AG04449 (cell line): ENCODE measurements at regions not wholly inside any gene's neighbourhood (a gene's known extent, or its start where the extent isn't known, plus 50 kb on each side); places are given as distances from the start of the nearest gene placed in this dataset.

Source experiments
- CTCF ChIA-PET: fragments of 350-600 bp; formaldehyde crosslinking; extraction: SDS; loops from one replicate; lab custom pipeline; 2021; ENCODE audit warnings: antibody characterized with exemption; lab: Yijun Ruan, JAX
- POLR2A ChIA-PET: fragments of 400-600, 350-600 bp; formaldehyde crosslinking; extraction: SDS; loops from one replicate; lab custom pipeline; 2020; ENCODE audit warnings: antibody characterized with exemption, inconsistent platforms; lab: Yijun Ruan, JAX
- DNase-seq: peaks from one replicate; pipeline ENCODE4 v3.0.0-alpha.2; 2010; ENCODE audit warnings: low read depth, low spot score
- H3K4me3 ChIP-seq: 2 replicates; pipeline ENCODE4 v1.5.1; 2011; ENCODE audit warnings: low read depth, mild to moderate bottlenecking, control low read depth, low read length
- TF ChIP-seq, protein P1 (sequence below): IDR thresholded peaks from one replicate; pipeline ENCODE4 v1.5.1; 2011; ENCODE audit warnings: mild to moderate bottlenecking, moderate library complexity, low read length, control low read depth, inconsistent platforms; ENCODE audit not compliant: insufficient read depth; ENCODE audit errors: missing control alignments

DNA sequence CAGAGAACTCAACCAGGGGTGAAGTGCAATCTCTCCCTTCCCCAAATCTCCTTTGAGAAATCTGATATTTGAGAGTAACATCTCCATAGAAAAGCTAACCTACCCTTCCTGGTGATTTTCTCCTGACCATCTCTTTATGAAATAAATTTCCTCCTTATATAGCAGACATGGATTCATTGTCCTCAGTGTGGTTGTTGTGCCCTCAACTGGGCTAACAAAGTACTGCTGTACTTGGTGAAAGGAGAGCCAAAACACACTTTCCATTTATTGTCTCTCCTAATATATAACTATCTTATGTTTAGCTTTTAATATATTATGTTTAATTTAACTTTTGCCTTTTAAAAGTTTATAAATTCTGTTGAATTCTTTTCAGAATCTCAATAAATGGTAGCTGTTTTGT is 65.1 kb upstream of the SLCO1B1 start:
- TF ChIP-seq, protein P1, sequence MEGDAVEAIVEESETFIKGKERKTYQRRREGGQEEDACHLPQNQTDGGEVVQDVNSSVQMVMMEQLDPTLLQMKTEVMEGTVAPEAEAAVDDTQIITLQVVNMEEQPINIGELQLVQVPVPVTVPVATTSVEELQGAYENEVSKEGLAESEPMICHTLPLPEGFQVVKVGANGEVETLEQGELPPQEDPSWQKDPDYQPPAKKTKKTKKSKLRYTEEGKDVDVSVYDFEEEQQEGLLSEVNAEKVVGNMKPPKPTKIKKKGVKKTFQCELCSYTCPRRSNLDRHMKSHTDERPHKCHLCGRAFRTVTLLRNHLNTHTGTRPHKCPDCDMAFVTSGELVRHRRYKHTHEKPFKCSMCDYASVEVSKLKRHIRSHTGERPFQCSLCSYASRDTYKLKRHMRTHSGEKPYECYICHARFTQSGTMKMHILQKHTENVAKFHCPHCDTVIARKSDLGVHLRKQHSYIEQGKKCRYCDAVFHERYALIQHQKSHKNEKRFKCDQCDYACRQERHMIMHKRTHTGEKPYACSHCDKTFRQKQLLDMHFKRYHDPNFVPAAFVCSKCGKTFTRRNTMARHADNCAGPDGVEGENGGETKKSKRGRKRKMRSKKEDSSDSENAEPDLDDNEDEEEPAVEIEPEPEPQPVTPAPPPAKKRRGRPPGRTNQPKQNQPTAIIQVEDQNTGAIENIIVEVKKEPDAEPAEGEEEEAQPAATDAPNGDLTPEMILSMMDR: no peak
- CTCF ChIA-PET: interaction anchor here (0.9 kb wide), 1 partner anchor 116 kb away, joined by 3 read pairs; no protein-coding TSS in a partner anchor

DNA sequence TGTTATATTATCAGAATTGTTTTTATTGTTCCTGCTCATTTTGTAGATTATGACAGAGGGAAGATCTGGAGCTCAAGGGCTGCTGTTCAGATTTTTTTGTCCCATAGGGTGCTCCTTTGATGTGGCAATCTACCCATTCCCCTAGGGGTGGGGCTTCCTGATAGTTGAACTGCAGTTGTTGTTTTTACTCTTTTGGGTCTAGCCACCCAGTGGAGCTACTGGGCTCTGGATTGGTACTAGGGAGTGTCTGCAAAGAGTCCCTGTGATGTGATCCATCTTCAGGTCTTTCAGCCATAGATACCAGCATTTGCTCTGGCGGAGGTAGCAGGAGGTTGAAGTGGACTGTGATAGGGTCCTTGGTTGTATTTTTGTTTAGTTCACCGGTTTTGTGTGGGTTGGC is 57.9 kb upstream of the SLCO1B1 start:
- POLR2A ChIA-PET: no interaction called here
- CTCF ChIA-PET: interaction anchor here (1.0 kb wide), 1 partner anchor 48 kb away, joined by 3 read pairs; no protein-coding TSS in a partner anchor
- TF ChIP-seq, protein P1: no peak
- H3K4me3 ChIP-seq: no peak overlapping the region
- no peak for DNase-seq

More for the DNA sequence above, 65.1 kb upstream of the SLCO1B1 start:
- DNase-seq: no peak
- H3K4me3 ChIP-seq: no peak overlapping the region
- POLR2A ChIA-PET: no interaction called here

DNA sequence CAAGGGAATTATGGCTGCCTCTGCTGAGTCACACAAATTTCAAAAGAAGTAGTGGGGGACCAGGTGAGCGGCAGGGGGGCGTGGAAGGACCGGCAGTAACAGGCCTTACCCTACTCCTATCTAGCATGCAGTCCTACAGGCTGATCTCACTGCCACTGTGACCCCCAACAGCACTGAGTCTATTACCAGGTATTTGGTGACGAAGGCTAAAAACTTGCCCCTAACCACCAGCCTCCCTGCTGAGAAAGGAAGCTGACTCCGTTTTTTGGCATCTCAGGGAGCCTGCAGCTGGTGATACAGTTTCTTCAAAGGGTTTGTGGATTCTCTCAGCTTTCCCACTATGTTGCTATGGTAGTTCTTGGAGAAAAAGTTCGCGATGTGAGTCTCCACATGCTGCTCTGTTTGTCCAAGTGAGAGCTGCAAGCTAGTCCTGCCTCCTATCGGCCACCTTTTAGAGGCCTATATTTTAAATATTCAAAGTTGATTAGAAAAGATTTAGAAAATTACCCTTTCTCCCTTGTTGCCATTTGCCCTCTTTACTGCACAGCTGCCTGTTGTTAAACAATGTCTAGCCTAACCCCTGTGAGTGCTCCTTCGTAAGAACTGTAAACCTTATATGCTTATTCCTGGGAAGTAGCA is 57.1 kb upstream of the SLCO1B1 start:
- no peak overlapping the region for H3K4me3 ChIP-seq
- TF ChIP-seq, protein P1: no peak
- ChIA-PET POLR2A (no interaction called here), CTCF (no interaction called here)
- DNase-seq: peak; percentile 7
